Astrocyte (in vitro differentiated cells and primary cell): ENCODE measurements at regions not wholly inside any gene's neighbourhood (a gene's known extent, or its start where the extent isn't known, plus 50 kb on each side); places are given as distances from the start of the nearest gene placed in this dataset.

Experiments used
- DNase-seq: peaks from one replicate; pipeline ENCODE4 v3.0.0-alpha.2; 2010; ENCODE audit warnings: low read depth
- FAIRE-seq: peaks from 2 replicates; lab custom pipeline; 2011; peaks lifted over from hg19 to GRCh38; lab: Jason Lieb, UNC
- H2AFZ ChIP-seq: 2 replicates; pipeline ENCODE4 v1.6.0; 2012; ENCODE audit warnings: low read depth, low read length, inconsistent platforms
- H3K27ac ChIP-seq: 2 replicates; pipeline ENCODE4 v1.5.1; 2011; ENCODE audit warnings: low read depth, low read length, inconsistent platforms
- H3K27me3 ChIP-seq: 2 replicates; pipeline ENCODE4 v1.6.0; 2011; ENCODE audit warnings: low read length, inconsistent platforms; ENCODE audit not compliant: insufficient read depth
- H3K36me3 ChIP-seq: 2 replicates; pipeline ENCODE4 v1.5.1; 2011; ENCODE audit warnings: low read length, inconsistent platforms; ENCODE audit not compliant: insufficient read depth
- H3K4me1 ChIP-seq: 2 replicates; pipeline ENCODE4 v1.5.1; 2011; ENCODE audit warnings: low read length, inconsistent platforms; ENCODE audit not compliant: insufficient read depth
- H3K4me2 ChIP-seq: 2 replicates; pipeline ENCODE4 v1.6.0; 2012; ENCODE audit warnings: low read length, inconsistent platforms
- H3K4me3 ChIP-seq: 2 replicates; pipeline ENCODE4 v1.5.1; 2011; ENCODE audit warnings: low read depth, mild to moderate bottlenecking, low read length, inconsistent platforms; ENCODE audit not compliant: insufficient read depth
- H3K79me2 ChIP-seq: 2 replicates; pipeline ENCODE4 v1.6.0; 2012; ENCODE audit warnings: mild to moderate bottlenecking, low read length, inconsistent platforms; ENCODE audit not compliant: insufficient read depth
- H3K9ac ChIP-seq: 2 replicates; pipeline ENCODE4 v1.6.0; 2012; ENCODE audit warnings: mild to moderate bottlenecking, low read length, inconsistent platforms
- H3K9me3 ChIP-seq: 2 replicates; pipeline ENCODE4 v1.5.1; 2012; ENCODE audit warnings: low read depth, mild to moderate bottlenecking, low read length, inconsistent platforms; ENCODE audit not compliant: insufficient read depth
- H4K20me1 ChIP-seq: 2 replicates; pipeline ENCODE4 v1.6.0; 2012; ENCODE audit warnings: low read length, inconsistent platforms; ENCODE audit not compliant: insufficient read depth
- H3K27ac Mint-ChIP-seq: one replicate; pipeline ENCODE4 v1.8.0; 2021; ENCODE audit warnings: mild to moderate bottlenecking, mixed read lengths; ENCODE audit not compliant: unreplicated experiment
- H3K27me3 Mint-ChIP-seq: one replicate; pipeline ENCODE4 v1.8.0; 2021; ENCODE audit warnings: low read depth, mixed read lengths; ENCODE audit not compliant: unreplicated experiment
- H3K36me3 Mint-ChIP-seq: one replicate; pipeline ENCODE4 v1.8.0; 2021; ENCODE audit warnings: low read depth, mixed read lengths; ENCODE audit not compliant: unreplicated experiment
- H3K4me1 Mint-ChIP-seq: one replicate; pipeline ENCODE4 v1.8.0; 2021; ENCODE audit warnings: low read depth, mixed read lengths; ENCODE audit not compliant: unreplicated experiment
- H3K4me3 Mint-ChIP-seq: one replicate; pipeline ENCODE4 v1.8.0; 2021; ENCODE audit warnings: mild to moderate bottlenecking, moderate library complexity, mixed read lengths; ENCODE audit not compliant: unreplicated experiment
- H3K9me3 Mint-ChIP-seq: one replicate; pipeline ENCODE4 v1.8.0; 2021; ENCODE audit warnings: mild to moderate bottlenecking, mixed read lengths; ENCODE audit not compliant: unreplicated experiment
- EZH2 ChIP-seq: IDR thresholded peaks from 2 replicates; pipeline ENCODE4 v1.6.1; 2012; ENCODE audit warnings: mild to moderate bottlenecking, low read length, inconsistent platforms; ENCODE audit not compliant: insufficient read depth
- TF ChIP-seq, protein P1 (sequence below): IDR thresholded peaks from 2 replicates; pipeline ENCODE4 v1.5.1; 2011; ENCODE audit warnings: low read depth, mild to moderate bottlenecking, inconsistent platforms, low read length, moderate library complexity; ENCODE audit not compliant: insufficient read depth

DNA sequence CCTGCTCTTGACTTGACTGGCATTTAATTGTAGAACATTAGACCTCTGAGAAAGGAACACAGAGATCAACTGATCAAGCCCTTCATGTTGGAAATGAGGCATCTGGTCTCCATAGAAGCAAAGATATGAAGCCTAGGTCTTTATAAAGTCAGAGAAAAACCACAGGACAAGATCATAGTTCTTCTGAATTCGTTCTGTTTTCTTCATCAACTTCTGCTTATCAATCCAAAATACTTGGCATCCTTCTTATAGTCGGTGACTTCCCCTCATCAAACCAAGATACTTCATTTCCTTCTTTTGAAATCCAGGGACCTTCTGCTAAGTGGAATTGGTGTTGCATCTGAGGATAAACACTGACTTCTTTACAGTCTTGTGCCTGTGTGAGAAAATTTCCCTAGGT is 77.1 kb upstream of the PRKCQ start:
- H3K9ac ChIP-seq, result no peak overlapping the region
- H3K9me3 ChIP-seq, result no peaks in the 10 kb centered on the region
- H3K27me3 ChIP-seq, result no peaks in the 10 kb centered on the region
- no peak overlapping the region for H3K4me3 ChIP-seq
- no peaks in the 10 kb centered on the region for H3K36me3 Mint-ChIP-seq
- no peaks in the 10 kb centered on the region for H4K20me1 ChIP-seq
- no peaks in the 10 kb centered on the region for H3K9me3 Mint-ChIP-seq
- H3K27ac ChIP-seq, result no peak overlapping the region
- no peaks in the 10 kb centered on the region for H3K79me2 ChIP-seq
- no peak for DNase-seq
- peaks cover 11% of the 10 kb centered on the region for H3K4me1 Mint-ChIP-seq
- no peak for FAIRE-seq
- TF ChIP-seq EZH2, result no peak
- TF ChIP-seq, protein P1, sequence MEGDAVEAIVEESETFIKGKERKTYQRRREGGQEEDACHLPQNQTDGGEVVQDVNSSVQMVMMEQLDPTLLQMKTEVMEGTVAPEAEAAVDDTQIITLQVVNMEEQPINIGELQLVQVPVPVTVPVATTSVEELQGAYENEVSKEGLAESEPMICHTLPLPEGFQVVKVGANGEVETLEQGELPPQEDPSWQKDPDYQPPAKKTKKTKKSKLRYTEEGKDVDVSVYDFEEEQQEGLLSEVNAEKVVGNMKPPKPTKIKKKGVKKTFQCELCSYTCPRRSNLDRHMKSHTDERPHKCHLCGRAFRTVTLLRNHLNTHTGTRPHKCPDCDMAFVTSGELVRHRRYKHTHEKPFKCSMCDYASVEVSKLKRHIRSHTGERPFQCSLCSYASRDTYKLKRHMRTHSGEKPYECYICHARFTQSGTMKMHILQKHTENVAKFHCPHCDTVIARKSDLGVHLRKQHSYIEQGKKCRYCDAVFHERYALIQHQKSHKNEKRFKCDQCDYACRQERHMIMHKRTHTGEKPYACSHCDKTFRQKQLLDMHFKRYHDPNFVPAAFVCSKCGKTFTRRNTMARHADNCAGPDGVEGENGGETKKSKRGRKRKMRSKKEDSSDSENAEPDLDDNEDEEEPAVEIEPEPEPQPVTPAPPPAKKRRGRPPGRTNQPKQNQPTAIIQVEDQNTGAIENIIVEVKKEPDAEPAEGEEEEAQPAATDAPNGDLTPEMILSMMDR, result no peak
- no peak overlapping the region for H3K4me3 Mint-ChIP-seq
- H2AFZ ChIP-seq, result no peak overlapping the region
- no peaks in the 10 kb centered on the region for H3K4me1 ChIP-seq
- no peaks in the 10 kb centered on the region for H3K36me3 ChIP-seq
- no peak overlapping the region for H3K4me2 ChIP-seq
- no peak overlapping the region for H3K27ac Mint-ChIP-seq
- H3K27me3 Mint-ChIP-seq, result no peaks in the 10 kb centered on the region

DNA sequence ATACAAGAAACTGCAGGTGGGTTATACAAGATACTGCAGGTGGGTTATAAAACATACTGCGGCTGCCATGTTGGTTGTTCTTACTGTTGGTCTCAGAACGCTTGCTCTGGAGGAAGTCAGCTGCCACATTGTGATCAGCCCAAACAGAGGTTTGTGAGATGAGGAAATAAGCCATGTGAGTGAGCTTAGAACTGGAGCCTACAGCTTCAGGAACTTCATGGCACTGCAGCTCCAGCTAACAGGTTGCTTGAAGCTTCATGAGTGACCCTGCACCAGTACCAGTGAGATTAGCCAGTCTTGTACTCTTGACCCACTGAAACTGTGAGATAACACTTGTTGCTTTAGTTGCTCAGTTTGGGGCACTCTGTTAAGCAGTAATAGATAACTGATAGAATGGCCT is 74.5 kb upstream of the PRKCQ start:
- H3K9me3 Mint-ChIP-seq, result no peaks in the 10 kb centered on the region
- no peak for TF ChIP-seq EZH2
- TF ChIP-seq, protein P1, result no peak
- H3K4me3 Mint-ChIP-seq, result no peak overlapping the region
- no peaks in the 10 kb centered on the region for H3K27me3 ChIP-seq
- H4K20me1 ChIP-seq, result no peaks in the 10 kb centered on the region
- H3K4me2 ChIP-seq, result no peak overlapping the region
- H2AFZ ChIP-seq, result no peak overlapping the region
- no peak for DNase-seq
- H3K79me2 ChIP-seq, result no peaks in the 10 kb centered on the region
- no peaks in the 10 kb centered on the region for H3K4me1 ChIP-seq
- H3K4me3 ChIP-seq, result no peak overlapping the region
- H3K36me3 Mint-ChIP-seq, result no peaks in the 10 kb centered on the region
- no peak overlapping the region for H3K27ac ChIP-seq
- H3K4me1 Mint-ChIP-seq, result peaks cover 8% of the 10 kb centered on the region
- no peaks in the 10 kb centered on the region for H3K27me3 Mint-ChIP-seq
- H3K9me3 ChIP-seq, result no peaks in the 10 kb centered on the region
- no peak overlapping the region for H3K9ac ChIP-seq
- H3K36me3 ChIP-seq, result no peaks in the 10 kb centered on the region
- H3K27ac Mint-ChIP-seq, result no peak overlapping the region
- no peak for FAIRE-seq

DNA sequence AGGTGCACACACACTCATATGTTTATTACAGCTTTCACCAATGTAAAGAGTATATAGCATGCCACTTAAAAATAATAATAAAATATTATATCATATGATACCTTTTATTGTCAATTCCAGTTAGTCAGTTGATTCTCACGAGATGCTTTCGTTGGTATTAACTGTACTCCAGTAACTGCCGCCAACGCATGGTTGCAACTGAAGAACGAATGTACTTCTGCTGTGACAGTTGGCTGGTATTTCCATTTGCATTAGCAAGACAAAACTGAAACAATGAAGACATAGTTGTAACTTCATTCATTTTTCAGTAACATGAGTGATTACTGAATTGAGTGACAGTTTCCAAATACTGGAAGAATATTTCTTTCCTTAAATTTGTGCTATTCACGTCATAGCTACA is 70.5 kb upstream of the PRKCQ start:
- H4K20me1 ChIP-seq, result no peaks in the 10 kb centered on the region
- H3K79me2 ChIP-seq, result no peaks in the 10 kb centered on the region
- no peaks in the 10 kb centered on the region for H3K36me3 ChIP-seq
- TF ChIP-seq EZH2, result no peak
- TF ChIP-seq, protein P1, result no peak
- FAIRE-seq (no peak), DNase-seq (no peak)
- no peak overlapping the region for H2AFZ ChIP-seq
- no peak overlapping the region for H3K4me3 ChIP-seq
- Mint-ChIP-seq H3K36me3 (no peaks in the 10 kb centered on the region), H3K27ac (no peak overlapping the region), H3K9me3 (no peaks in the 10 kb centered on the region), H3K4me1 (no peaks in the 10 kb centered on the region), H3K27me3 (no peaks in the 10 kb centered on the region), H3K4me3 (no peak overlapping the region)
- H3K4me1 ChIP-seq, result no peaks in the 10 kb centered on the region
- H3K27me3 ChIP-seq, result no peaks in the 10 kb centered on the region
- no peak overlapping the region for H3K27ac ChIP-seq
- H3K9me3 ChIP-seq, result no peaks in the 10 kb centered on the region
- H3K4me2 ChIP-seq, result no peak overlapping the region
- H3K9ac ChIP-seq, result no peak overlapping the region
